OCI-LY1 (cell line): ENCODE measurements at regions not wholly inside any gene's neighbourhood (a gene's known extent, or its start where the extent isn't known, plus 50 kb on each side); places are given as distances from the start of the nearest gene placed in this dataset.

Experiments used
- H2AFZ ChIP-seq: fragments of 200-600 bp; sonication (generic), shearing (Covaris generic); 2 replicates; pipeline ENCODE4 v1.6.0; 2014; ENCODE audit warnings: antibody characterized with exemption, mild to moderate bottlenecking, low read length
- H3F3A ChIP-seq: fragments of 200-600 bp; sonication (generic), shearing (Covaris generic); 2 replicates; pipeline ENCODE4 v1.6.0; 2014; ENCODE audit warnings: mild to moderate bottlenecking, antibody characterized with exemption, low read length, moderate library complexity; ENCODE audit not compliant: insufficient read depth
- H3K27ac ChIP-seq: fragments of 200-600 bp; sonication (generic); 2 replicates; pipeline ENCODE4 v1.5.1; 2014; ENCODE audit warnings: low read length, mixed run types, mild to moderate bottlenecking, low read depth; ENCODE audit not compliant: poor library complexity, severe bottlenecking
- H3K27me3 ChIP-seq: fragments of 200-600 bp; sonication (generic); 2 replicates; pipeline ENCODE4 v1.6.0; 2014; ENCODE audit warnings: antibody characterized with exemption, mild to moderate bottlenecking, low read length, moderate library complexity; ENCODE audit not compliant: insufficient read depth
- H3K36me3 ChIP-seq: fragments of 200-600 bp; sonication (generic); 2 replicates; pipeline ENCODE4 v1.6.1; 2014; ENCODE audit warnings: mild to moderate bottlenecking, antibody characterized with exemption, low read length, moderate library complexity, mixed read lengths; ENCODE audit not compliant: insufficient read depth
- H3K4me1 ChIP-seq: fragments of 200-600 bp; sonication (generic); 2 replicates; pipeline ENCODE4 v1.5.1; 2014; ENCODE audit warnings: mild to moderate bottlenecking, low read length, moderate library complexity; ENCODE audit not compliant: insufficient read depth, severe bottlenecking
- H3K4me2 ChIP-seq: fragments of 200-600 bp; sonication (generic), shearing (Covaris generic); 2 replicates; pipeline ENCODE4 v1.6.1; 2014; ENCODE audit warnings: low read length
- H3K4me3 ChIP-seq: fragments of 200-600 bp; sonication (generic); 2 replicates; pipeline ENCODE4 v1.5.1; 2014; ENCODE audit warnings: low read length, low read depth, mild to moderate bottlenecking, mixed read lengths; ENCODE audit not compliant: poor library complexity, severe bottlenecking
- H3K79me2 ChIP-seq: fragments of 200-600 bp; shearing (Covaris generic); 2 replicates; pipeline ENCODE4 v1.6.1; 2016; ENCODE audit warnings: mixed run types, low read length, mixed read lengths; ENCODE audit not compliant: insufficient read depth
- H3K9ac ChIP-seq: fragments of 200-600 bp; sonication (generic), shearing (Covaris generic); 2 replicates; pipeline ENCODE4 v1.6.1; 2014; ENCODE audit warnings: mild to moderate bottlenecking, low read length, mixed read lengths
- H3K9me2 ChIP-seq: fragments of 200-600 bp; sonication (generic), shearing (Covaris generic); 2 replicates; pipeline ENCODE4 v1.6.1; 2014; ENCODE audit warnings: low read depth, mild to moderate bottlenecking, low read length, mixed read lengths
- H3K9me3 ChIP-seq: fragments of 200-600 bp; shearing (Covaris generic); 2 replicates; pipeline ENCODE4 v1.6.1; 2014; ENCODE audit warnings: low read length, mixed read lengths
- H4K20me1 ChIP-seq: fragments of 200-600 bp; sonication (generic), shearing (Covaris generic); 2 replicates; pipeline ENCODE4 v1.6.0; 2016; ENCODE audit warnings: mild to moderate bottlenecking, low read length; ENCODE audit not compliant: insufficient read depth
- EZH2 ChIP-seq: fragments of 200-600 bp; sonication (generic), shearing (Covaris generic); IDR thresholded peaks from 2 replicates; pipeline ENCODE4 v1.8.0; 2017; ENCODE audit warnings: borderline replicate concordance, mixed run types, mild to moderate bottlenecking, antibody characterized with exemption, low read length, moderate library complexity, mixed read lengths
- TF ChIP-seq, protein P1 (sequence below): fragments of 200-600 bp; sonication (generic), shearing (Covaris generic); IDR thresholded peaks from 2 replicates; pipeline ENCODE4 v1.5.1; 2017; ENCODE audit warnings: mild to moderate bottlenecking, antibody characterized with exemption, low read length, moderate library complexity, mixed read lengths

DNA sequence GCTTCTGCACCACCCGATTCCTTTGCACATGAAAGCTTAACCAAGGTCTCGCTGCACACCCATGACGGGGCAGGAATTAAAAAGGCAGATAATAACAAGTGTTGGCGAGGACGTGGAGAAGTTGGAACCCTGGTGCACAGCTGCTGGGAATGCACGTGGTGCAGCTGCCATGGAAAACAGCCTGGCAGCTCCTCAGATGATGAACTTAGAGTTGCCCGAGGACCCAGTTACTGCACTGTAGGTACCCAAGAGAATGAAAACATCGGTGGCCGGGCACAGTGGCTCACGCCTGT, 211.6 kb upstream of the CIBAR2 start:
- no peak overlapping the region for H3K4me2 ChIP-seq
- H3K9me3 ChIP-seq: no peaks in the 10 kb centered on the region
- H4K20me1 ChIP-seq: no peaks in the 10 kb centered on the region
- no peak overlapping the region for H3K27ac ChIP-seq
- no peak overlapping the region for H2AFZ ChIP-seq
- H3K4me3 ChIP-seq: no peak overlapping the region
- H3K9me2 ChIP-seq: no peaks in the 10 kb centered on the region
- no peaks in the 10 kb centered on the region for H3F3A ChIP-seq
- no peak overlapping the region for H3K9ac ChIP-seq
- peaks cover 16% of the 10 kb centered on the region; the same call in 1 of the 2 replicates for H3K27me3 ChIP-seq
- no peaks in the 10 kb centered on the region for H3K79me2 ChIP-seq
- no peaks in the 10 kb centered on the region for H3K36me3 ChIP-seq
- peaks cover 12% of the 10 kb centered on the region for H3K4me1 ChIP-seq
- TF ChIP-seq EZH2: no peak
- TF ChIP-seq, protein P1, sequence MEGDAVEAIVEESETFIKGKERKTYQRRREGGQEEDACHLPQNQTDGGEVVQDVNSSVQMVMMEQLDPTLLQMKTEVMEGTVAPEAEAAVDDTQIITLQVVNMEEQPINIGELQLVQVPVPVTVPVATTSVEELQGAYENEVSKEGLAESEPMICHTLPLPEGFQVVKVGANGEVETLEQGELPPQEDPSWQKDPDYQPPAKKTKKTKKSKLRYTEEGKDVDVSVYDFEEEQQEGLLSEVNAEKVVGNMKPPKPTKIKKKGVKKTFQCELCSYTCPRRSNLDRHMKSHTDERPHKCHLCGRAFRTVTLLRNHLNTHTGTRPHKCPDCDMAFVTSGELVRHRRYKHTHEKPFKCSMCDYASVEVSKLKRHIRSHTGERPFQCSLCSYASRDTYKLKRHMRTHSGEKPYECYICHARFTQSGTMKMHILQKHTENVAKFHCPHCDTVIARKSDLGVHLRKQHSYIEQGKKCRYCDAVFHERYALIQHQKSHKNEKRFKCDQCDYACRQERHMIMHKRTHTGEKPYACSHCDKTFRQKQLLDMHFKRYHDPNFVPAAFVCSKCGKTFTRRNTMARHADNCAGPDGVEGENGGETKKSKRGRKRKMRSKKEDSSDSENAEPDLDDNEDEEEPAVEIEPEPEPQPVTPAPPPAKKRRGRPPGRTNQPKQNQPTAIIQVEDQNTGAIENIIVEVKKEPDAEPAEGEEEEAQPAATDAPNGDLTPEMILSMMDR: no peak

DNA sequence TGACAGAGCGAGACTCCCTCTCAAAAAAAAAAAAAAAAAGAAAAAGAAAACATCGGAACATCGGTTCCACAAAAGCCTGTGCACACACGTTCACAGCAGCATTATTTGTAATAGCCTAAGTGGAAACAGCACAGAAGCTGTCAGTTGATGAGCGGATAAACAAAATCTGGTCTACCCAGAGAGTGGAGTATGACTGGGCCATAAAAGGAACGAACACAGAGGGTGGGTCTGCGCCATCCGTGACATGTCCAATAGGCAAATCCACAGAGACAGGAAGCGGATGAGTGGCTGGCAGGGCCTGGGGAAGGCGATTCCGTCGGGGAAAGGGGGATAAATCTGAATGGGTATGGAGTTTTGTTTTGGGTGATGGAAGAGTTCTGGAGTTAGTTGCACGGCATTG, 212.2 kb upstream of the CIBAR2 start:
- Histone ChIP-seq H3K9me3 (no peaks in the 10 kb centered on the region), H3K9me2 (no peaks in the 10 kb centered on the region), H3K27me3 (peaks cover 16% of the 10 kb centered on the region; the same call in 1 of the 2 replicates), H3K4me2 (no peak overlapping the region), H3K4me3 (no peak overlapping the region), H2AFZ (no peak overlapping the region), H3K36me3 (no peaks in the 10 kb centered on the region), H3K27ac (no peak overlapping the region), H3K9ac (no peak overlapping the region), H3F3A (no peaks in the 10 kb centered on the region), H3K4me1 (peaks cover 12% of the 10 kb centered on the region), H3K79me2 (no peaks in the 10 kb centered on the region), H4K20me1 (no peaks in the 10 kb centered on the region)
- TF ChIP-seq, protein P1: no peak
- no peak for TF ChIP-seq EZH2

GRCh38 chr16:85326113-85326793, 214.0 kb upstream of the CIBAR2 start:
- H3K4me1 ChIP-seq: peaks cover 12% of the 10 kb centered on the region
- no peaks in the 10 kb centered on the region for H4K20me1 ChIP-seq
- H3K79me2 ChIP-seq: no peaks in the 10 kb centered on the region
- no peaks in the 10 kb centered on the region for H3K36me3 ChIP-seq
- no peaks in the 10 kb centered on the region for H3K9me2 ChIP-seq
- no peak overlapping the region for H2AFZ ChIP-seq
- H3K4me3 ChIP-seq: no peak overlapping the region
- H3K27ac ChIP-seq: no peak overlapping the region
- H3F3A ChIP-seq: no peaks in the 10 kb centered on the region
- peaks cover 13% of the 10 kb centered on the region; the same call in 1 of the 2 replicates for H3K27me3 ChIP-seq
- no peak overlapping the region for H3K9ac ChIP-seq
- no peaks in the 10 kb centered on the region for H3K9me3 ChIP-seq
- H3K4me2 ChIP-seq: peak overlapping the region; percentile 52
- no peak for TF ChIP-seq EZH2
- TF ChIP-seq, protein P1: no peak
